ENCODE measurements at regions not wholly inside any gene's neighbourhood (a gene's known extent, or its start where the extent isn't known, plus 50 kb on each side); places are given as distances from the start of the nearest gene placed in this dataset.

DNA sequence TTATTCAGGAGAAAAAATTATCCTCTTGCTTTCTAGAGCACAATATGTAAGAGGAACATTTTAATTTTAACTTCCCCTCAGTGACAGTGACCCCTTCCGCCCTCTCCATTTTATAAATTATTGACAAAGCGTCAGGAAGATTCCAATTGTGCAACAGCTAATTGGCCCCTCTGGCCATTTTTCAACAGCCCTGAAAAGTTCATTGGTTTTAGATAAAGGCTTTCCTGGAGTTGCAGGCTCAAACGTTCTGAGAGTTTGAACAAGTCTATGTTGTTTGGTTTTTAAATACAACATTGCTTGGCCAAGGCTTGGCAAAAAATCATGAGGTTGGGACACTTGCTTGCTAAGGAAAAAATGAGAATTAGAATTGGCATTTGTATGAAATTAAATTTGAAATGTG, 422.2 kb upstream of the ANKRD30A start:
- ChIA-PET POLR2A (ENCODE audit: partially characterized antibody) (no interaction called here), CTCF (ENCODE audit: partially characterized antibody) (no interaction called here)
- Histone ChIP-seq H3K18ac (ENCODE audit: extremely low read depth, low read length) (no peak overlapping the region), H3K27me3 (replicated peaks in 1 of 4; ENCODE audit: control insufficient read depth in 3 of 4, extremely low read depth in 1 of 4, insufficient read depth in 3 of 4, low read length in 3 of 4) (no peaks in the 10 kb centered on the region), H4K5ac (ENCODE audit: insufficient read length, low read depth, low read length) (no peak overlapping the region), H4K8ac (ENCODE audit: extremely low read depth, insufficient read depth, low read length) (no peak overlapping the region), H3K4me3 (ENCODE audit: extremely low read depth in 1 of 4, insufficient read depth in 2 of 4, low read depth in 3 of 4, low read length in 4 of 4) (no peak overlapping the region), H3K23ac (ENCODE audit: insufficient read length) (no peak overlapping the region), H3K14ac (ENCODE audit: insufficient read length) (no peak overlapping the region), H3K4ac (replicated peaks; ENCODE audit: insufficient read length, low read depth, low read length) (no peak overlapping the region), H2BK5ac (ENCODE audit: low read depth, low read length) (no peak overlapping the region), H3K27ac (ENCODE audit: low read depth, low read length) (no peak overlapping the region), H2AK5ac (ENCODE audit: low read depth, low read length) (no peak overlapping the region), H3K9ac (replicated peaks in 1 of 4; ENCODE audit: extremely low read depth in 1 of 4, low read depth in 3 of 4, low read length in 3 of 4) (no peak overlapping the region), H2BK15ac (ENCODE audit: low read length) (no peak overlapping the region), H4K20me1 (replicated peaks in 1 of 2; ENCODE audit: control insufficient read depth in 1 of 2, insufficient read depth in 2 of 2, low read length in 2 of 2) (no peaks in the 10 kb centered on the region), H2BK20ac (ENCODE audit: low read length) (no peak overlapping the region), H2BK120ac (replicated peaks; ENCODE audit: low read depth, low read length) (no peak overlapping the region), H3K36me3 (ENCODE audit: control insufficient read depth in 2 of 4, insufficient read depth in 4 of 4, low read length in 3 of 4) (no peaks in the 10 kb centered on the region; a peak in 1 of 8 replicates), H2AFZ (ENCODE audit: low read length) (no peak overlapping the region), H3K9me3 (ENCODE audit: insufficient read depth in 2 of 2, low read depth in 1 of 2, low read length in 1 of 2) (no peaks in the 10 kb centered on the region), H2BK12ac (ENCODE audit: low read depth, low read length) (no peak overlapping the region), H4K91ac (replicated peaks; ENCODE audit: insufficient read length, low read length) (no peak overlapping the region), H3K79me2 (ENCODE audit: control insufficient read depth in 1 of 2, insufficient read depth in 2 of 2, low read length in 2 of 2) (no peaks in the 10 kb centered on the region), H3K56ac (replicated peaks; ENCODE audit: insufficient read length, low read depth, low read length) (no peak overlapping the region), H3K79me1 (ENCODE audit: low read depth, low read length) (no peaks in the 10 kb centered on the region), H3K23me2 (ENCODE audit: low read depth, low read length) (no peaks in the 10 kb centered on the region), H3K4me2 (ENCODE audit: insufficient read depth in 1 of 2, low read depth in 2 of 2, low read length in 2 of 2) (no peak overlapping the region), H3K4me1 (replicated peaks in 1 of 4; ENCODE audit: control insufficient read depth in 3 of 4, insufficient read depth in 4 of 4, low read length in 3 of 4) (no peaks in the 10 kb centered on the region)
- FAIRE-seq, result no peak
- WGBS, 2 experiments (ENCODE audit: extremely low coverage in 1 of 2, insufficient coverage in 1 of 2, insufficient read length in 1 of 2, insufficient replicate concordance in 2 of 2, low coverage in 1 of 2, low lambda C conversion rate in 2 of 2, missing lambda C conversion rate in 1 of 2), result 86% methylated on average over 3 of the region's 3 CpGs; no CpG with 5 or more reads in 1 of the 2 experiments
- no peak for DNase-seq (ENCODE audit: low read depth in 1 of 2, low spot score in 2 of 2)
- TF ChIP-seq BRCA1 (IDR thresholded peaks at IDR 0.05; ENCODE audit: low read depth, low read length), result no peak
- TF ChIP-seq NRF1 (IDR thresholded peaks at IDR 0.05; ENCODE audit: low read depth, low read length), result no peak
- no peak for TF ChIP-seq GTF2F1 (IDR thresholded peaks at IDR 0.05; ENCODE audit: borderline replicate concordance, low read depth, low read length)
- no peak for TF ChIP-seq RXRA (IDR thresholded peaks at IDR 0.05; ENCODE audit: insufficient read depth, low read depth, low read length)
- no peak for TF ChIP-seq ZNF274 (IDR thresholded peaks at IDR 0.05; ENCODE audit: borderline replicate concordance, extremely low read depth, low read length)
- no peak for TF ChIP-seq RAD21 (IDR thresholded peaks at IDR 0.05 in 1 of 2, conservative IDR thresholded peaks at IDR 0.05 in 1 of 2; ENCODE audit: low read depth in 2 of 2, low read length in 2 of 2)
- no peak for TF ChIP-seq MAFK (IDR thresholded peaks at IDR 0.05; ENCODE audit: low read depth, low read length)
- TF ChIP-seq CEBPB (IDR thresholded peaks at IDR 0.05; ENCODE audit: low read depth, low read length), result no peak
- no peak for TF ChIP-seq EGR1 (IDR thresholded peaks at IDR 0.05; ENCODE audit: borderline replicate concordance, low read depth, low read length)
- TF ChIP-seq, protein P1, sequence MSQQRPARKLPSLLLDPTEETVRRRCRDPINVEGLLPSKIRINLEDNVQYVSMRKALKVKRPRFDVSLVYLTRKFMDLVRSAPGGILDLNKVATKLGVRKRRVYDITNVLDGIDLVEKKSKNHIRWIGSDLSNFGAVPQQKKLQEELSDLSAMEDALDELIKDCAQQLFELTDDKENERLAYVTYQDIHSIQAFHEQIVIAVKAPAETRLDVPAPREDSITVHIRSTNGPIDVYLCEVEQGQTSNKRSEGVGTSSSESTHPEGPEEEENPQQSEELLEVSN (IDR thresholded peaks at IDR 0.05), result no peak
- no peak for TF ChIP-seq TAF1 (IDR thresholded peaks at IDR 0.05; ENCODE audit: low read depth, low read length)
- no peak for TF ChIP-seq SP4 (IDR thresholded peaks at IDR 0.05; ENCODE audit: low read length)
- no peak for TF ChIP-seq SIN3A (conservative IDR thresholded peaks at IDR 0.05 in 1 of 2, IDR thresholded peaks at IDR 0.05 in 1 of 2; ENCODE audit: low read depth in 1 of 2, low read length in 2 of 2)
- no peak for TF ChIP-seq POLR2A (IDR thresholded peaks at IDR 0.05; ENCODE audit: control extremely low read depth in 1 of 2, low read depth in 2 of 2, low read length in 2 of 2)
